Trophoblast cell (in vitro differentiated cells and primary cell): ENCODE measurements at regions not wholly inside any gene's neighbourhood (a gene's known extent, or its start where the extent isn't known, plus 50 kb on each side); places are given as distances from the start of the nearest gene placed in this dataset.

Experiments used
- DNase-seq, 2 donors: peaks; one replicate each; pipeline ENCODE4 v3.0.0-alpha.2; 2016
- H2AFZ ChIP-seq: 2 replicates; pipeline ENCODE4 v1.6.1; 2013; ENCODE audit warnings: low read length, moderate library complexity, mild to moderate bottlenecking; ENCODE audit not compliant: insufficient read depth, poor library complexity
- H2AK5ac ChIP-seq: 2 replicates; pipeline ENCODE4 v1.6.1; 2013; ENCODE audit warnings: mild to moderate bottlenecking, low read length
- H2BK120ac ChIP-seq: 2 replicates; pipeline ENCODE4 v1.6.1; 2013; ENCODE audit warnings: low read length, mild to moderate bottlenecking, moderate library complexity; ENCODE audit not compliant: insufficient read depth, poor library complexity
- H2BK12ac ChIP-seq: 2 replicates; pipeline ENCODE4 v1.6.1; 2013; ENCODE audit warnings: mild to moderate bottlenecking, low read length, moderate library complexity
- H2BK5ac ChIP-seq: 2 replicates; pipeline ENCODE4 v1.6.1; 2013; ENCODE audit warnings: low read length, low read depth, moderate library complexity, mild to moderate bottlenecking; ENCODE audit not compliant: poor library complexity
- H3K14ac ChIP-seq: 2 replicates; pipeline ENCODE4 v1.6.1; 2013; ENCODE audit warnings: mild to moderate bottlenecking, low read length
- H3K18ac ChIP-seq: 2 replicates; pipeline ENCODE4 v1.6.1; 2013; ENCODE audit warnings: mild to moderate bottlenecking, low read length
- H3K23ac ChIP-seq: 2 replicates; pipeline ENCODE4 v1.6.1; 2013; ENCODE audit warnings: low read length
- H3K27ac ChIP-seq: 2 replicates; pipeline ENCODE4 v1.5.1; 2013; ENCODE audit warnings: low read depth, mild to moderate bottlenecking, inconsistent platforms, low read length, moderate library complexity
- H3K27me3 ChIP-seq: 2 replicates; pipeline ENCODE4 v1.6.1; 2013; ENCODE audit warnings: inconsistent platforms, mild to moderate bottlenecking, low read length, moderate library complexity; ENCODE audit not compliant: insufficient read depth
- H3K36me3 ChIP-seq, 2 experiments: 1 replicate in 1 of 2; 2 replicates in 1 of 2; pipeline ENCODE4 v1.6.1; 2013; ENCODE audit warnings: low read length in 2 of 2, mild to moderate bottlenecking in 2 of 2, moderate library complexity in 1 of 2; ENCODE audit not compliant: insufficient read depth in 2 of 2, control insufficient read depth in 1 of 2
- H3K4ac ChIP-seq: 2 replicates; pipeline ENCODE4 v1.6.1; 2013; ENCODE audit warnings: low read depth, mild to moderate bottlenecking, low read length, moderate library complexity
- H3K4me1 ChIP-seq, 2 experiments: 1 replicate in 1 of 2; 2 replicates in 1 of 2; pipeline ENCODE4 v1.6.1; 2013; ENCODE audit warnings: low read length in 2 of 2, mild to moderate bottlenecking in 2 of 2, moderate library complexity in 1 of 2; ENCODE audit not compliant: insufficient read depth in 2 of 2, control insufficient read depth in 1 of 2
- H3K4me2 ChIP-seq: 2 replicates; pipeline ENCODE4 v1.6.1; 2013; ENCODE audit warnings: inconsistent platforms, mild to moderate bottlenecking, low read length, moderate library complexity
- H3K4me3 ChIP-seq: 2 replicates; pipeline ENCODE4 v1.5.1; 2013; ENCODE audit warnings: mild to moderate bottlenecking, low read depth, low read length, inconsistent platforms
- H3K79me1 ChIP-seq: one replicate; pipeline ENCODE4 v1.6.1; 2013; ENCODE audit warnings: low read length
- H3K79me2 ChIP-seq: 2 replicates; pipeline ENCODE4 v1.6.1; 2013; ENCODE audit warnings: low read length, mild to moderate bottlenecking; ENCODE audit not compliant: control insufficient read depth, insufficient read depth, poor library complexity
- H3K9ac ChIP-seq: 2 replicates; pipeline ENCODE4 v1.6.1; 2013; ENCODE audit warnings: mild to moderate bottlenecking, low read length
- H3K9me3 ChIP-seq: 2 replicates; pipeline ENCODE4 v1.6.1; 2013; ENCODE audit warnings: low read depth, mild to moderate bottlenecking, control low read depth, inconsistent platforms, low read length; ENCODE audit not compliant: insufficient read depth
- H4K12ac ChIP-seq: 2 replicates; pipeline ENCODE4 v1.6.1; 2013; ENCODE audit warnings: low read depth, mild to moderate bottlenecking, low read length, moderate library complexity
- H4K8ac ChIP-seq: 2 replicates; pipeline ENCODE4 v1.6.1; 2013; ENCODE audit warnings: low read depth, mild to moderate bottlenecking, low read length, moderate library complexity
- H4K91ac ChIP-seq: one replicate; pipeline ENCODE4 v1.6.1; 2013; ENCODE audit warnings: low read depth, mild to moderate bottlenecking, low read length, moderate library complexity
- WGBS: extraction: QIAGEN DNeasy Blood & Tissue Kit; methylation state at CpG from one replicate; pipeline ENCODE4 v1.1.7; 2013; ENCODE audit warnings: missing lambda C conversion rate; ENCODE audit not compliant: insufficient read length, insufficient coverage; ENCODE audit errors: extremely low coverage; 5-methylcytosine and 5-hydroxymethylcytosine counted together

DNA sequence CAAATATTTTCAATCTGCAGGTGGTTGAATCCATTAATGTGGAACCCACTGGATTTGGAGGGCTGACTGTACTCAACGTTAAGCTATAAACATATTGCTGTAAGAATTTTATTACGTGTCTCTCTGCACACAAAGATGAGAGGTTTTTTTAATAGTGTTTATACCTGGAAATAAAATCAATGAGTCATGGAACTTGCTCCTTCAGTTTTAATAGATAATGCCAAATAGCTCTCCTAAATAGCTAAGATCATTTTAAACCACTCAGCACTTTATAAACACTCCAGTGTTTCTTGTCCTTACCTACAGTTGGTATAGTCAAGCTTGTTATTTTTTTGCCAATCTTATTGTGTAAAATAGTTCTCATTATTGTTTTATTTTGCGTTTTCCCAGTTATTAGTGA lies 455.6 kb upstream of the FZD8 start:
- DNase-seq = no peak
- Histone ChIP-seq H2AFZ (no peak overlapping the region), H3K27me3 (no peaks in the 10 kb centered on the region), H3K4me1 (no peaks in the 10 kb centered on the region), H2BK12ac (no peak overlapping the region), H4K8ac (no peak overlapping the region), H3K27ac (no peak overlapping the region), H3K4me2 (no peak overlapping the region), H3K9ac (no peak overlapping the region), H3K14ac (no peak overlapping the region), H3K4ac (no peak overlapping the region), H3K79me1 (no peaks in the 10 kb centered on the region), H3K23ac (no peak overlapping the region), H4K12ac (no peak overlapping the region), H3K79me2 (no peaks in the 10 kb centered on the region), H3K36me3 (no peaks in the 10 kb centered on the region), H3K18ac (no peak overlapping the region), H2BK5ac (no peak overlapping the region), H2AK5ac (no peak overlapping the region), H2BK120ac (no peak overlapping the region), H4K91ac (no peak overlapping the region), H3K9me3 (no peaks in the 10 kb centered on the region), H3K4me3 (no peak overlapping the region)
- no CpG with 5 or more reads among the region's 3 CpGs for WGBS

DNA sequence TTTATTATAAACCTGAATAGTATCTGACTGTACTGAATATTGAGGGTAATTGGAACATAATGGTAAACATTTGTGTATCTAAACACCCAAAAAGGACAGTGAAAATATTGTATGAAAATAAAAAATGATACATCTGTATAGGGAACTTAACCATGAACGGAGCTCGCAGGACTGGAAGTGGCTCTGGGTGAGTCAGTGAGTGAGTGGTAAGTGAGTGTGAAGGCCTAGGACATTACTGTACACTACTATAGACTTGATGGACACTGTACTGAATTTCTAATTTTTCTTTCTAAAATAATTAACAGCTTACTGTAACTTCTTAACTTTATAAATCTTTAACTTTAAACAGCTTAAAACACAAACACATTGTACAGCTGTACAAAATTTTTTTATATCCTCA lies 454.5 kb upstream of the FZD8 start:
- no peaks in the 10 kb centered on the region for H3K9me3 ChIP-seq
- H3K79me2 ChIP-seq = no peaks in the 10 kb centered on the region
- no peak for DNase-seq
- H4K91ac ChIP-seq = no peak overlapping the region
- no peaks in the 10 kb centered on the region for H3K27me3 ChIP-seq
- H2AK5ac ChIP-seq = no peak overlapping the region
- no peak overlapping the region for H3K4me3 ChIP-seq
- H2BK120ac ChIP-seq = no peak overlapping the region
- no peak overlapping the region for H4K8ac ChIP-seq
- no peak overlapping the region for H2BK12ac ChIP-seq
- no CpG with 5 or more reads among the region's 2 CpGs for WGBS
- no peaks in the 10 kb centered on the region for H3K36me3 ChIP-seq
- no peaks in the 10 kb centered on the region for H3K4me1 ChIP-seq
- no peak overlapping the region for H3K27ac ChIP-seq
- H3K18ac ChIP-seq = no peak overlapping the region
- H3K4ac ChIP-seq = no peak overlapping the region
- H4K12ac ChIP-seq = no peak overlapping the region
- H2BK5ac ChIP-seq = no peak overlapping the region
- no peak overlapping the region for H3K4me2 ChIP-seq
- no peak overlapping the region for H3K23ac ChIP-seq
- no peak overlapping the region for H3K14ac ChIP-seq
- no peak overlapping the region for H3K9ac ChIP-seq
- no peaks in the 10 kb centered on the region for H3K79me1 ChIP-seq
- no peak overlapping the region for H2AFZ ChIP-seq

DNA sequence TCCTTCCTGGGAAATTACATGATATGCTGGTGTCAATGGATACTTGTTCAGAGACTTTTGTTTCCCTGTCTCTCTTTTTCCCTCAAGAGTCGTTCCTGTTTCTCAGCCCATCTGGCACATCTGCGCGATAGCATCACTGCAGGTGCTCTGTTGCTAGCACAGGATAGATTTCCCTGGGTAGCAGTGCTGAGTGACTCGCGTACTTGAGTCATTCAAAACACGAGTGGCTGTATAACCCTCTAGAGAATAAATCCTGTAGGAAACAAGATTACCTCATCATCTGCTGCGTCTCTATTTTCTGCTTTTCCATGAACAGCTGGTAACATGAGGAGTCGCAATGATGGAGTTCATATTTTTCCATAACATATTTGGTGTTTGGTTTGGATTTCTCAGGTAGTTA lies 452.0 kb upstream of the FZD8 start:
- Histone ChIP-seq H3K27ac (no peak overlapping the region), H3K4me3 (no peak overlapping the region), H3K79me1 (no peaks in the 10 kb centered on the region), H2AFZ (no peak overlapping the region), H3K4me2 (no peak overlapping the region), H3K23ac (peak overlapping the region; percentile 81), H3K4ac (no peak overlapping the region), H2BK120ac (no peak overlapping the region), H3K79me2 (no peaks in the 10 kb centered on the region), H4K12ac (no peak overlapping the region), H2AK5ac (no peak overlapping the region), H2BK12ac (no peak overlapping the region), H3K9ac (no peak overlapping the region), H4K8ac (no peak overlapping the region), H3K18ac (no peak overlapping the region), H3K36me3 (no peaks in the 10 kb centered on the region), H3K14ac (no peak overlapping the region), H3K9me3 (no peaks in the 10 kb centered on the region), H3K4me1 (no peaks in the 10 kb centered on the region), H4K91ac (no peak overlapping the region), H2BK5ac (no peak overlapping the region), H3K27me3 (no peaks in the 10 kb centered on the region)
- WGBS = no CpG with 5 or more reads among the region's 8 CpGs
- DNase-seq = no peak

DNA sequence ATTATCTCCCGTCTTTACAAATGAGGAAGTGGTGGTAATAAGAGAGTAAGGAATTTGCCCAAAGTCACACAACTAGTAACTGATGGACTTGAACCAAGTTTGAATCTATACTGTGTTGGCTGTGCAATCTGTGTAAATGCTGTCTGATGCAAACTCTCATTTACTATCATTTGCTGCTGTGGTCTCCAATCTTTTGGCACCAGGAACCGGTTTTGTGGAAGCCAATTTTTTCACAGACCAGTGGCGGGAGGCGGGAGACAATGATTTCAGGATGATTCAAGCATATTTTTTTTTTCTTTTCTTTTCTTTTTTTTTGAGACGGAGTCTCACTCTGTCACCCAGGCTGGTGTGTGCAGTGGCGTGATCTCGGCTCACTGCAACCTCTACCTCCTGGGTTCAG lies 450.0 kb upstream of the FZD8 start:
- Histone ChIP-seq H3K9me3 (no peaks in the 10 kb centered on the region), H3K23ac (no peak overlapping the region), H3K79me1 (no peaks in the 10 kb centered on the region), H2BK5ac (no peak overlapping the region), H3K4ac (no peak overlapping the region), H4K12ac (no peak overlapping the region), H2BK120ac (no peak overlapping the region), H3K27me3 (no peaks in the 10 kb centered on the region), H4K8ac (no peak overlapping the region), H3K4me2 (no peak overlapping the region), H3K27ac (no peak overlapping the region), H2AFZ (no peak overlapping the region), H3K14ac (no peak overlapping the region), H3K4me3 (no peak overlapping the region), H3K36me3 (no peaks in the 10 kb centered on the region), H3K18ac (no peak overlapping the region), H4K91ac (no peak overlapping the region), H2AK5ac (no peak overlapping the region), H2BK12ac (no peak overlapping the region), H3K9ac (no peak overlapping the region), H3K79me2 (no peaks in the 10 kb centered on the region), H3K4me1 (no peaks in the 10 kb centered on the region)
- DNase-seq = no peak
- WGBS = no CpG with 5 or more reads among the region's 7 CpGs
